SH-SY5Y (cell line): ENCODE measurements at regions not wholly inside any gene's neighbourhood (a gene's known extent, or its start where the extent isn't known, plus 50 kb on each side); places are given as distances from the start of the nearest gene placed in this dataset.

Experiments
- GATA2 ChIP-seq: IDR thresholded peaks from 2 replicates; pipeline ENCODE4 v1.6.1; 2011; ENCODE audit warnings: mild to moderate bottlenecking, low read depth, low read length
- GATA3 ChIP-seq: IDR thresholded peaks from 2 replicates; pipeline ENCODE4 v1.6.1; 2011; ENCODE audit warnings: low read depth, mild to moderate bottlenecking, low read length, moderate library complexity

GRCh38 chr3:56909349-56909748 is 107.6 kb upstream of the ARHGEF3 start:
- TF ChIP-seq GATA3 (no peak), GATA2 (no peak)
